SK-N-MC (cell line): ENCODE measurements at regions not wholly inside any gene's neighbourhood (a gene's known extent, or its start where the extent isn't known, plus 50 kb on each side); places are given as distances from the start of the nearest gene placed in this dataset.

Experiments used
- EZH2 ChIP-seq: fragments of 200-600 bp; sonication (generic); IDR thresholded peaks from one replicate; pipeline ENCODE4 v1.6.1; 2017; ENCODE audit warnings: antibody characterized with exemption
- FOXP2 ChIP-seq: optimal IDR thresholded peaks from 2 replicates; pipeline ENCODE3; 2011; ENCODE audit warnings: mild to moderate bottlenecking, moderate library complexity; ENCODE audit not compliant: insufficient read depth; ENCODE audit errors: extremely low read length, control extremely low read depth
- POLR2AphosphoS5 ChIP-seq: IDR thresholded peaks from 2 replicates; pipeline ENCODE4 v1.6.1; 2012; ENCODE audit warnings: mild to moderate bottlenecking, low read depth, low read length, borderline replicate concordance

GRCh38 chr6:14785493-14785790 is 460.4 kb upstream of the JARID2 start:
- no peak for TF ChIP-seq EZH2
- TF ChIP-seq POLR2AphosphoS5, result no peak
- no peak for TF ChIP-seq FOXP2
